Suprapubic skin (tissue), 4 donors: ENCODE measurements at regions not wholly inside any gene's neighbourhood (a gene's known extent, or its start where the extent isn't known, plus 50 kb on each side); places are given as distances from the start of the nearest gene placed in this dataset.

Experiments
- DNase-seq, 2 donors: peaks; one replicate each; pipeline ENCODE4 v3.0.0-alpha.2; 2019; ENCODE audit warnings: low spot score in 2 of 2
- H3K27ac ChIP-seq: fragments of 200-600 bp; sonication (generic); one replicate; pipeline ENCODE4 v1.5.1; 2019
- H3K27me3 ChIP-seq: fragments of 200-600 bp; sonication (generic); one replicate; pipeline ENCODE4 v1.5.1; 2019
- H3K36me3 ChIP-seq: fragments of 200-600 bp; sonication (generic); one replicate; pipeline ENCODE4 v1.5.1; 2019
- H3K4me1 ChIP-seq: fragments of 200-600 bp; sonication (generic); one replicate; pipeline ENCODE4 v1.5.1; 2019
- H3K4me3 ChIP-seq: fragments of 200-600 bp; sonication (generic); one replicate; pipeline ENCODE4 v1.5.1; 2019; ENCODE audit warnings: mild to moderate bottlenecking
- H3K9me3 ChIP-seq: fragments of 200-600 bp; sonication (generic); one replicate; pipeline ENCODE4 v1.5.1; 2019
- EP300 ChIP-seq: sonication (generic); formaldehyde crosslinking; IDR thresholded peaks from one replicate; pipeline ENCODE4 v1.6.1; 2017; ENCODE audit warnings: antibody characterized with exemption
- POLR2A ChIP-seq, 2 donors: fragments of 450-650 bp; IDR thresholded peaks; one replicate each; pipeline ENCODE4 v1.6.1; 2017; ENCODE audit warnings: antibody characterized with exemption in 2 of 2, mild to moderate bottlenecking in 2 of 2, moderate library complexity in 2 of 2
- POLR2AphosphoS5 ChIP-seq, 3 donors: sonication (generic); formaldehyde crosslinking; IDR thresholded peaks; one replicate each; pipeline ENCODE4 v1.6.1; 2017; ENCODE audit warnings: antibody characterized with exemption in 3 of 3
- WGBS: methylation state at CpG from one replicate; pipeline ENCODE4 v1.1.5; 2018; 5-methylcytosine and 5-hydroxymethylcytosine counted together
- TF ChIP-seq, protein P1 (sequence below), 2 donors: fragments of 200-600 bp in 1 of 2; fragments of 450-650 bp in 1 of 2; sonication (generic) in 1 of 2; IDR thresholded peaks; one replicate each; pipeline ENCODE4 v1.5.1; 2016 to 2019; ENCODE audit warnings: antibody characterized with exemption in 2 of 2, mild to moderate bottlenecking in 1 of 2, moderate library complexity in 1 of 2

DNA sequence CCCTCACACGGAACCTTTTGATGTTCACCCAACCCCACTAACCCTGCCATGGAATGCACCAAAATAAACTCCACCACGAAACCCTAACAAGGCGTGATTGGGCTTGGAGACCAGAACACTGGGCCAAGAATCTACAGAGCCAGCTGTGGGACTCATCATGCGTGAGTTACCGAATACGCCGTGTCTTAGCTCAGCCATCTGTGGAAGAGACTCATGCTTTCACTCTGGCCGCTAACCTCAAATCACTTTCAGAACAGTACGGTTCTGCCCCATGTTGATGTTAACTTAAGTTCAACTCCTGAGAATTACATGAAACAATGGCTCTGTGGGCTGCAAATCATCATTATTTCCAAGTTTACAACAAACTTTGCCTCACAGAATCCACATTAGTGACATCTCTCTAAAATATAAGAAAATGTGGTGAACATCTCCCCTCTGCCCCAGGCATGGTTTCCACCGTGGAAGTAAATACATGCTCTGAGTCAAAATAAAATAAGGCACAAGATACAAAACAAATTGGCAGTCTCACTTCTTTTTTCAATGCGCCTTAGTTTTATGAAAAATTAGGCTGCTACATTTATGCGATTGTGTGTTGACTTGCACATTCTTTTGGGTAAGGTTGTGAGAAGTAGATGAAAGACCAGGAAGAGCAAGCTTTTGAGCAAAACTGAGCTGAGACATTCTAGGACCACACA lies 308.9 kb upstream of the EXOC2 start:
- TF ChIP-seq, protein P1, sequence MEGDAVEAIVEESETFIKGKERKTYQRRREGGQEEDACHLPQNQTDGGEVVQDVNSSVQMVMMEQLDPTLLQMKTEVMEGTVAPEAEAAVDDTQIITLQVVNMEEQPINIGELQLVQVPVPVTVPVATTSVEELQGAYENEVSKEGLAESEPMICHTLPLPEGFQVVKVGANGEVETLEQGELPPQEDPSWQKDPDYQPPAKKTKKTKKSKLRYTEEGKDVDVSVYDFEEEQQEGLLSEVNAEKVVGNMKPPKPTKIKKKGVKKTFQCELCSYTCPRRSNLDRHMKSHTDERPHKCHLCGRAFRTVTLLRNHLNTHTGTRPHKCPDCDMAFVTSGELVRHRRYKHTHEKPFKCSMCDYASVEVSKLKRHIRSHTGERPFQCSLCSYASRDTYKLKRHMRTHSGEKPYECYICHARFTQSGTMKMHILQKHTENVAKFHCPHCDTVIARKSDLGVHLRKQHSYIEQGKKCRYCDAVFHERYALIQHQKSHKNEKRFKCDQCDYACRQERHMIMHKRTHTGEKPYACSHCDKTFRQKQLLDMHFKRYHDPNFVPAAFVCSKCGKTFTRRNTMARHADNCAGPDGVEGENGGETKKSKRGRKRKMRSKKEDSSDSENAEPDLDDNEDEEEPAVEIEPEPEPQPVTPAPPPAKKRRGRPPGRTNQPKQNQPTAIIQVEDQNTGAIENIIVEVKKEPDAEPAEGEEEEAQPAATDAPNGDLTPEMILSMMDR (IDR thresholded peaks at IDR 0.05), result no peak
- no peak for TF ChIP-seq EP300
- no peak for TF ChIP-seq POLR2A (IDR thresholded peaks at IDR 0.05)
- TF ChIP-seq POLR2AphosphoS5 (IDR thresholded peaks at IDR 0.05), result no peak
- H3K9me3 ChIP-seq, result no peaks in the 10 kb centered on the region
- no peak for DNase-seq

GRCh38 chr6:999552-999951 lies 306.6 kb upstream of the EXOC2 start:
- WGBS, result 81% methylated on average over 9 of the region's 9 CpGs
- Histone ChIP-seq H3K27ac (no peak overlapping the region), H3K27me3 (peaks cover 2% of the 10 kb centered on the region), H3K9me3 (no peaks in the 10 kb centered on the region), H3K4me1 (no peaks in the 10 kb centered on the region), H3K36me3 (no peaks in the 10 kb centered on the region), H3K4me3 (no peak overlapping the region)
- DNase-seq, result no peak
- TF ChIP-seq POLR2A (IDR thresholded peaks at IDR 0.05) (no peak), EP300 (no peak), POLR2AphosphoS5 (IDR thresholded peaks at IDR 0.05) (no peak)
- TF ChIP-seq, protein P1 (IDR thresholded peaks at IDR 0.05), result no peak

More for the DNA sequence above, 308.9 kb upstream of the EXOC2 start:
- Histone ChIP-seq H3K27ac (no peak overlapping the region), H3K4me1 (no peaks in the 10 kb centered on the region), H3K4me3 (no peak overlapping the region), H3K27me3 (peaks cover 2% of the 10 kb centered on the region), H3K36me3 (no peaks in the 10 kb centered on the region)
- 29% methylated on average over 12 of the region's 12 CpGs for WGBS

DNA sequence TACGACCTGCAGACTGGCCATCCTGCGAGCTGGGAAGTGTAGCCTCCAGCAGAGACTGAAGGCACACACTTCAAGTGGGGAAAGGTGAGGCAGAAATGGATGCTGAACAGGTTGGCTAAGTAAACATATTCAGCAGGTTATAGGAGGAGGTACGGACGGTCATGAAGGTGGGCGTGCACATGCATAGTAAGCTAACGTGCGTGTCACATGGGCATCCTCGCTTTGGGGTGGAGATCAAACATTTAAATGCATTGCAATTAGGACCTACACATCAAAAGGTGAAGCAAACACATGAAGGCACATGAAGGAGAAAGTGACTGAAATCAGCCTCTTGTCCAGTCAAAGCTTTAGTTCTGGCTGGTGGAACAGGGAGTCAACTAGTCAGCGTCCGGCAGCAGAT lies 305.6 kb upstream of the EXOC2 start:
- no peak for DNase-seq
- Histone ChIP-seq H3K36me3 (no peaks in the 10 kb centered on the region), H3K27ac (no peak overlapping the region), H3K9me3 (no peaks in the 10 kb centered on the region), H3K4me1 (no peaks in the 10 kb centered on the region), H3K4me3 (no peak overlapping the region), H3K27me3 (peaks cover 2% of the 10 kb centered on the region)
- WGBS, result 94% methylated on average over 10 of the region's 10 CpGs
- TF ChIP-seq EP300 (no peak), POLR2AphosphoS5 (IDR thresholded peaks at IDR 0.05) (no peak), POLR2A (IDR thresholded peaks at IDR 0.05) (no peak)
- TF ChIP-seq, protein P1 (IDR thresholded peaks at IDR 0.05), result no peak

DNA sequence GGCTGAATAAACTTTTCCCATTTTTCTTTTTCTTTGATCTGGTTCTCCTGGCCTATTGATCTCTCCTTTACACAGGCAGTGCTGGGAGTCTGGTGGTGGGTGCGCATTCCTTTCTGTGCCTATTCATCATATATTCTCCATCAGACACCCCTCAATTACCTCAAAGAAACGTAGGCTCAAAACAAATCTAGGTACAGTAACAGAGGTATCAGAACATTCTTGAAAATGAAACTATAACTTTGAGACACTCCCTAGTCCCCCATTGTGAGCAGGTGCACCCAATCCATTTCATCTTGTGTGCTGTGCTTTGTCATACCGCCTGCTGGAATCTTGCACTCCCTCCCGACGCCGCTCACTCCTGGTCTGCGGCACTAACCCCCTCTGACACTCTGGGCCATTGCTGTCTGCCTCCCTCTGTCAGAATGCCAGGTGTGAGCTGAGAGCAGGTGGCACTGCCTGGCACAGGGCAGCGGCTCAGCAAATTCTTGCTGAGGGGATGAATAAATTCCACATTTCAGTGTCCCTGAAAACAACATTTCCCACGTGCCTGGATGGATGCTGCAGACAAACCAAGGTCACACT lies 303.4 kb upstream of the EXOC2 start:
- WGBS, result 80% methylated on average over 9 of the region's 9 CpGs
- DNase-seq, result no peak
- H3K27me3 ChIP-seq, result peaks cover 2% of the 10 kb centered on the region
- H3K4me1 ChIP-seq, result no peaks in the 10 kb centered on the region
- H3K9me3 ChIP-seq, result no peaks in the 10 kb centered on the region
- H3K27ac ChIP-seq, result no peak overlapping the region
- H3K36me3 ChIP-seq, result no peaks in the 10 kb centered on the region
- no peak for TF ChIP-seq EP300
- TF ChIP-seq POLR2AphosphoS5 (IDR thresholded peaks at IDR 0.05), result no peak
- no peak for TF ChIP-seq POLR2A (IDR thresholded peaks at IDR 0.05)
- TF ChIP-seq, protein P1 (IDR thresholded peaks at IDR 0.05), result no peak
- H3K4me3 ChIP-seq, result no peak overlapping the region

DNA sequence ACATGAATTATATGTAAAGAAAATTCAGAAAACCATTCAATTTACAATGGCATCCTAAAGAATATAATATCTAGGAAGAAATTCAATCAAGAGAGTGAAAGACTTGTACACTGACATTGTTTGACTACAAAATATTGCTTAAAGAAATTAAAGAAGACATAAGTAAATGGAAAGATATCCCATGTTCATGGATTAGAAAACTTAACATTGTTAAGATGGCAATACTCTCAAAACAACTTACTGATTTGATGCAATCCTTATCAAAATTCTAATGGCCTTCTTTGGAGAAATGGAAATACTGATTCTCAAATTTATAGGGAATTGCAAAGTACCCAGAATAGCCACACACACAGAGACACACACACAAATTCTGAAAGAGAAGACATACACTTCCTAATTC lies 298.3 kb upstream of the EXOC2 start:
- no peak for TF ChIP-seq POLR2AphosphoS5 (IDR thresholded peaks at IDR 0.05)

More for the DNA sequence above, 298.3 kb upstream of the EXOC2 start:
- no peaks in the 10 kb centered on the region for H3K27me3 ChIP-seq
- no peak overlapping the region for H3K4me3 ChIP-seq
- H3K36me3 ChIP-seq, result no peaks in the 10 kb centered on the region
- H3K4me1 ChIP-seq, result no peaks in the 10 kb centered on the region
- no peak for DNase-seq
- no peaks in the 10 kb centered on the region for H3K9me3 ChIP-seq
- no peak overlapping the region for H3K27ac ChIP-seq
